ENCODE measurements at regions not wholly inside any gene's neighbourhood (a gene's known extent, or its start where the extent isn't known, plus 50 kb on each side); places are given as distances from the start of the nearest gene placed in this dataset.

DNA sequence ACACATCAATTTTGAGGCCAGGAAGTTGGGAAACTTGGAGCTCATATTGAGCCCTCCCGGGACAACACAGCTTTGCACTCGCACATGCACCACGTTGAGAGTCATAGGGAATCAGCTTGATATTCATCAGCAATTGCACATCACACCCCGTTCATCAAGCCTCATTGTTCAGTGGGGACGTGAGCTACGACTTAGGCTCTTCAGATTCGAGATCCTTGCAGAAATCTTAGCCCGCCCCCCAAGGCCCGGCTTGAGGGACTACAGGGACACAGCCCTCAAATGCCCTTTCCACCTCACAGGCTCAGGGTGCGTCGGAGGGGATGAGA is 93.0 kb upstream of the MAFB start:
- TF ChIP-seq, protein P1, sequence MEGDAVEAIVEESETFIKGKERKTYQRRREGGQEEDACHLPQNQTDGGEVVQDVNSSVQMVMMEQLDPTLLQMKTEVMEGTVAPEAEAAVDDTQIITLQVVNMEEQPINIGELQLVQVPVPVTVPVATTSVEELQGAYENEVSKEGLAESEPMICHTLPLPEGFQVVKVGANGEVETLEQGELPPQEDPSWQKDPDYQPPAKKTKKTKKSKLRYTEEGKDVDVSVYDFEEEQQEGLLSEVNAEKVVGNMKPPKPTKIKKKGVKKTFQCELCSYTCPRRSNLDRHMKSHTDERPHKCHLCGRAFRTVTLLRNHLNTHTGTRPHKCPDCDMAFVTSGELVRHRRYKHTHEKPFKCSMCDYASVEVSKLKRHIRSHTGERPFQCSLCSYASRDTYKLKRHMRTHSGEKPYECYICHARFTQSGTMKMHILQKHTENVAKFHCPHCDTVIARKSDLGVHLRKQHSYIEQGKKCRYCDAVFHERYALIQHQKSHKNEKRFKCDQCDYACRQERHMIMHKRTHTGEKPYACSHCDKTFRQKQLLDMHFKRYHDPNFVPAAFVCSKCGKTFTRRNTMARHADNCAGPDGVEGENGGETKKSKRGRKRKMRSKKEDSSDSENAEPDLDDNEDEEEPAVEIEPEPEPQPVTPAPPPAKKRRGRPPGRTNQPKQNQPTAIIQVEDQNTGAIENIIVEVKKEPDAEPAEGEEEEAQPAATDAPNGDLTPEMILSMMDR (IDR thresholded peaks at IDR 0.05; ENCODE audit: poor library complexity) = no peak
- TF ChIP-seq EZH2 (IDR thresholded peaks at IDR 0.05; ENCODE audit: borderline replicate concordance) = no peak

Measured in hepatocyte (in vitro differentiated cells).